HEK293 (cell line): ENCODE measurements at regions not wholly inside any gene's neighbourhood (a gene's known extent, or its start where the extent isn't known, plus 50 kb on each side); places are given as distances from the start of the nearest gene placed in this dataset.

Source experiments
- CTCF ChIA-PET: fragments of 350-600 bp; formaldehyde crosslinking; extraction: SDS; loops from one replicate; lab custom pipeline; 2021; ENCODE audit warnings: antibody characterized with exemption; lab: Yijun Ruan, JAX
- POLR2A ChIA-PET: fragments of 300-600 bp; formaldehyde crosslinking; extraction: SDS; loops from one replicate; lab custom pipeline; 2020; ENCODE audit warnings: antibody characterized with exemption, inconsistent platforms; lab: Yijun Ruan, JAX
- H3K27ac ChIP-seq: fragments of 200-500 bp; sonication (Bioruptor generic); 2 replicates; pipeline ENCODE4 v1.5.1; 2014; ENCODE audit warnings: low read depth, low read length, control low read depth, inconsistent platforms; ENCODE audit errors: extremely low read depth
- H3K36me3 ChIP-seq, 2 experiments: fragments of 200-500 bp in 1 of 2; sonication (Bioruptor generic) in 1 of 2; 1 replicate in 1 of 2; 2 replicates in 1 of 2; pipeline ENCODE4 v1.5.1; 2014 to 2017; ENCODE audit warnings: inconsistent platforms in 2 of 2, low read length in 2 of 2; ENCODE audit not compliant: control insufficient read depth in 2 of 2, insufficient read depth in 1 of 2
- H3K4me1 ChIP-seq: fragments of 200-500 bp; sonication (Bioruptor generic); 2 replicates; pipeline ENCODE4 v1.5.1; 2014; ENCODE audit warnings: mild to moderate bottlenecking, low read length, inconsistent platforms; ENCODE audit not compliant: control insufficient read depth, insufficient read depth
- H3K4me3 ChIP-seq: 2 replicates; pipeline ENCODE4 v1.5.1; 2011; ENCODE audit warnings: low read depth, mild to moderate bottlenecking, control low read depth, low read length, moderate library complexity
- H3K9me3 ChIP-seq: fragments of 200-500 bp; sonication (Bioruptor generic); 2 replicates; pipeline ENCODE4 v1.5.1; 2014; ENCODE audit warnings: low read depth, low read length, inconsistent platforms; ENCODE audit not compliant: control insufficient read depth, insufficient read depth
- CTCF ChIP-seq: fragments of 450-650 bp; formaldehyde crosslinking; IDR thresholded peaks from 2 replicates; pipeline ENCODE4 v1.5.1; 2016; ENCODE audit warnings: missing biosample characterization, missing genetic modification characterization
- GLI4 ChIP-seq: fragments of 450-650 bp; formaldehyde crosslinking; IDR thresholded peaks from 2 replicates; pipeline ENCODE4 v1.5.1; 2016; ENCODE audit warnings: missing biosample characterization, missing genetic modification characterization
- HOXD13 ChIP-seq: sonication (generic); formaldehyde crosslinking; IDR thresholded peaks from 2 replicates; pipeline ENCODE4 v1.8.0; 2022; ENCODE audit warnings: missing genetic modification reagents, borderline replicate concordance
- KLF10 ChIP-seq: fragments of 450-650 bp; IDR thresholded peaks from 2 replicates; pipeline ENCODE4 v1.5.1; 2018; ENCODE audit warnings: missing biosample characterization, mild to moderate bottlenecking, missing genetic modification characterization
- KLF16 ChIP-seq: fragments of 450-650 bp; formaldehyde crosslinking; IDR thresholded peaks from 2 replicates; pipeline ENCODE4 v1.5.1; 2017; ENCODE audit warnings: missing biosample characterization, missing genetic modification characterization
- PBX3 ChIP-seq: sonication (generic); formaldehyde crosslinking; IDR thresholded peaks from 2 replicates; pipeline ENCODE4 v1.8.1; 2022; ENCODE audit warnings: mild to moderate bottlenecking, moderate library complexity, missing genetic modification reagents
- PRDM2 ChIP-seq: fragments of 450-650 bp; formaldehyde crosslinking; IDR thresholded peaks from 2 replicates; pipeline ENCODE4 v1.5.1; 2016; ENCODE audit warnings: missing biosample characterization, missing genetic modification characterization, borderline replicate concordance
- ZBTB21 ChIP-seq: fragments of 450-650 bp; formaldehyde crosslinking; IDR thresholded peaks from 2 replicates; pipeline ENCODE4 v1.5.1; 2017; ENCODE audit warnings: missing biosample characterization, missing genetic modification characterization
- ZBTB8A ChIP-seq: fragments of 450-650 bp; formaldehyde crosslinking; IDR thresholded peaks from 2 replicates; pipeline ENCODE4 v1.5.1; 2016; ENCODE audit warnings: missing biosample characterization, missing genetic modification characterization
- ZFHX2 ChIP-seq: fragments of 450-650 bp; formaldehyde crosslinking; conservative IDR thresholded peaks from 2 replicates; pipeline ENCODE4 v1.5.1; 2016; ENCODE audit warnings: missing biosample characterization, missing genetic modification characterization
- ZNF146 ChIP-seq: fragments of 450-650 bp; formaldehyde crosslinking; IDR thresholded peaks from 2 replicates; pipeline ENCODE4 v1.5.1; 2016; ENCODE audit warnings: missing biosample characterization, missing genetic modification characterization
- ZNF175 ChIP-seq: fragments of 450-650 bp; formaldehyde crosslinking; IDR thresholded peaks from 2 replicates; pipeline ENCODE4 v1.5.1; 2016; ENCODE audit warnings: missing biosample characterization, missing genetic modification characterization
- ZNF274 ChIP-seq, 2 experiments: fragments of 200-500 bp in 1 of 2; fragments of 450-650 bp in 1 of 2; sonication (Bioruptor generic) in 1 of 2; formaldehyde crosslinking in 1 of 2; IDR thresholded peaks; 2 replicates each; pipeline versions ENCODE4 v1.5.1 to v1.6.1; 2014 to 2016; ENCODE audit warnings: borderline replicate concordance in 1 of 2, inconsistent platforms in 1 of 2, low read length in 1 of 2, missing biosample characterization in 1 of 2, missing genetic modification characterization in 1 of 2
- ZNF549 ChIP-seq: fragments of 450-650 bp; IDR thresholded peaks from 2 replicates; pipeline ENCODE4 v1.5.1; 2018; ENCODE audit warnings: missing biosample characterization, missing genetic modification characterization, mild to moderate bottlenecking, inconsistent platforms, moderate library complexity
- ZNF585B ChIP-seq: fragments of 450-650 bp; formaldehyde crosslinking; IDR thresholded peaks from 2 replicates; pipeline ENCODE4 v1.5.1; 2016; ENCODE audit warnings: missing biosample characterization, missing genetic modification characterization
- ZNF610 ChIP-seq: fragments of 450-650 bp; formaldehyde crosslinking; IDR thresholded peaks from 2 replicates; pipeline ENCODE4 v1.5.1; 2016; ENCODE audit warnings: missing biosample characterization, missing genetic modification characterization, borderline replicate concordance
- ZNF660 ChIP-seq: fragments of 450-650 bp; IDR thresholded peaks from 2 replicates; pipeline ENCODE4 v1.5.1; 2018; ENCODE audit warnings: missing biosample characterization, mild to moderate bottlenecking, missing genetic modification characterization
- ZNF677 ChIP-seq: fragments of 450-650 bp; IDR thresholded peaks from 2 replicates; pipeline ENCODE4 v1.5.0; 2018; ENCODE audit warnings: missing biosample characterization, mild to moderate bottlenecking, missing genetic modification characterization, moderate library complexity
- ZNF701 ChIP-seq: fragments of 450-650 bp; formaldehyde crosslinking; IDR thresholded peaks from 2 replicates; pipeline ENCODE4 v1.5.1; 2016; ENCODE audit warnings: missing biosample characterization, missing genetic modification characterization
- ZNF747 ChIP-seq: fragments of 450-650 bp; formaldehyde crosslinking; IDR thresholded peaks from 2 replicates; pipeline ENCODE4 v1.5.1; 2016; ENCODE audit warnings: missing biosample characterization, missing genetic modification characterization
- ZNF843 ChIP-seq: fragments of 450-650 bp; formaldehyde crosslinking; IDR thresholded peaks from 2 replicates; pipeline ENCODE4 v1.5.1; 2016; ENCODE audit warnings: missing biosample characterization, missing genetic modification characterization
- ZSCAN23 ChIP-seq: fragments of 450-650 bp; formaldehyde crosslinking; IDR thresholded peaks from 2 replicates; pipeline ENCODE4 v1.5.1; 2016; ENCODE audit warnings: missing biosample characterization, missing genetic modification characterization

- no peak for TF ChIP-seq CTCF (tag by site-specific recombination)
- TF ChIP-seq PBX3 (CRISPR knock-in tag) = no peak
- no peak for TF ChIP-seq ZNF274 (IDR thresholded peaks at IDR 0.05; ENCODE audit: low read length)
- no peak for TF ChIP-seq ZNF274 (tag by site-specific recombination; IDR thresholded peaks at IDR 0.05; ENCODE audit: borderline replicate concordance)
Observed at GRCh38 chr16:73912281-73912680, 384.3 kb upstream of the PSMD7 start (continued).

GRCh38 chr16:73909529-73910035 is 387.0 kb upstream of the PSMD7 start:
- Histone ChIP-seq H3K4me3 (no peak overlapping the region), H3K4me1 (no peaks in the 10 kb centered on the region), H3K36me3 (no peaks in the 10 kb centered on the region), H3K9me3 (no peaks in the 10 kb centered on the region), H3K27ac (no peak overlapping the region)
- ChIA-PET CTCF (interaction anchor here (0.6 kb wide), 1 partner anchor 49 kb away, joined by 3 read pairs; no protein-coding TSS in a partner anchor), POLR2A (no interaction called here)
- TF ChIP-seq ZNF585B (tag by site-specific recombination) = no peak
- no peak for TF ChIP-seq ZNF660 (tag by site-specific recombination)
- TF ChIP-seq ZNF747 (tag by site-specific recombination) = no peak
- no peak for TF ChIP-seq KLF10 (tag by site-specific recombination)
- TF ChIP-seq ZBTB8A (tag by site-specific recombination) = no peak
- no peak for TF ChIP-seq ZNF610 (tag by site-specific recombination)
- TF ChIP-seq GLI4 (tag by site-specific recombination) = no peak
- no peak for TF ChIP-seq ZNF843 (tag by site-specific recombination)
- no peak for TF ChIP-seq ZNF677 (tag by site-specific recombination)
- TF ChIP-seq ZNF701 = no peak
- TF ChIP-seq ZNF146 = no peak
- TF ChIP-seq HOXD13 (CRISPR knock-in tag) = no peak
- TF ChIP-seq KLF16 (tag by site-specific recombination) = no peak
- no peak for TF ChIP-seq ZSCAN23 (tag by site-specific recombination)
- TF ChIP-seq ZFHX2 (tag by site-specific recombination) = no peak
- no peak for TF ChIP-seq ZBTB21
- no peak for TF ChIP-seq ZNF175 (tag by site-specific recombination)
- no peak for TF ChIP-seq ZNF549 (tag by site-specific recombination)
- TF ChIP-seq PRDM2 (tag by site-specific recombination) = no peak
